HEK293 (cell line): ENCODE measurements at regions not wholly inside any gene's neighbourhood (a gene's known extent, or its start where the extent isn't known, plus 50 kb on each side); places are given as distances from the start of the nearest gene placed in this dataset.

Experiments used
- CTCF ChIA-PET: fragments of 350-600 bp; formaldehyde crosslinking; extraction: SDS; loops from one replicate; lab custom pipeline; 2021; ENCODE audit warnings: antibody characterized with exemption; lab: Yijun Ruan, JAX
- POLR2A ChIA-PET: fragments of 300-600 bp; formaldehyde crosslinking; extraction: SDS; loops from one replicate; lab custom pipeline; 2020; ENCODE audit warnings: antibody characterized with exemption, inconsistent platforms; lab: Yijun Ruan, JAX
- H3K27ac ChIP-seq: fragments of 200-500 bp; sonication (Bioruptor generic); 2 replicates; pipeline ENCODE4 v1.5.1; 2014; ENCODE audit warnings: low read depth, low read length, control low read depth, inconsistent platforms; ENCODE audit errors: extremely low read depth
- H3K36me3 ChIP-seq, 2 experiments: fragments of 200-500 bp in 1 of 2; sonication (Bioruptor generic) in 1 of 2; 1 replicate in 1 of 2; 2 replicates in 1 of 2; pipeline ENCODE4 v1.5.1; 2014 to 2017; ENCODE audit warnings: inconsistent platforms in 2 of 2, low read length in 2 of 2; ENCODE audit not compliant: control insufficient read depth in 2 of 2, insufficient read depth in 1 of 2
- H3K4me1 ChIP-seq: fragments of 200-500 bp; sonication (Bioruptor generic); 2 replicates; pipeline ENCODE4 v1.5.1; 2014; ENCODE audit warnings: mild to moderate bottlenecking, low read length, inconsistent platforms; ENCODE audit not compliant: control insufficient read depth, insufficient read depth
- H3K4me3 ChIP-seq: 2 replicates; pipeline ENCODE4 v1.5.1; 2011; ENCODE audit warnings: low read depth, mild to moderate bottlenecking, control low read depth, low read length, moderate library complexity
- H3K9me3 ChIP-seq: fragments of 200-500 bp; sonication (Bioruptor generic); 2 replicates; pipeline ENCODE4 v1.5.1; 2014; ENCODE audit warnings: low read depth, low read length, inconsistent platforms; ENCODE audit not compliant: control insufficient read depth, insufficient read depth
- BCL11A ChIP-seq: fragments of 450-650 bp; formaldehyde crosslinking; IDR thresholded peaks from 2 replicates; pipeline ENCODE4 v1.5.1; 2016; ENCODE audit warnings: low read depth, missing biosample characterization, missing genetic modification characterization
- CTCF ChIP-seq: fragments of 450-650 bp; formaldehyde crosslinking; IDR thresholded peaks from 2 replicates; pipeline ENCODE4 v1.5.1; 2016; ENCODE audit warnings: missing biosample characterization, missing genetic modification characterization
- GLIS2 ChIP-seq: fragments of 450-650 bp; formaldehyde crosslinking; IDR thresholded peaks from 2 replicates; pipeline ENCODE4 v1.5.1; 2016; ENCODE audit warnings: missing biosample characterization, missing genetic modification characterization
- KLF17 ChIP-seq: fragments of 450-650 bp; formaldehyde crosslinking; IDR thresholded peaks from 2 replicates; pipeline ENCODE4 v1.5.1; 2016; ENCODE audit warnings: missing biosample characterization, missing genetic modification characterization
- MYNN ChIP-seq: fragments of 450-650 bp; formaldehyde crosslinking; IDR thresholded peaks from 2 replicates; pipeline ENCODE4 v1.5.1; 2016; ENCODE audit warnings: missing biosample characterization, missing genetic modification characterization, borderline replicate concordance
- OSR2 ChIP-seq: fragments of 450-650 bp; formaldehyde crosslinking; IDR thresholded peaks from 2 replicates; pipeline ENCODE4 v1.5.1; 2016; ENCODE audit warnings: missing biosample characterization, missing genetic modification characterization
- SCRT1 ChIP-seq: fragments of 450-650 bp; formaldehyde crosslinking; IDR thresholded peaks from 2 replicates; pipeline ENCODE4 v1.5.1; 2016; ENCODE audit warnings: missing biosample characterization, missing genetic modification characterization, borderline replicate concordance
- SP3 ChIP-seq: fragments of 450-650 bp; formaldehyde crosslinking; IDR thresholded peaks from 2 replicates; pipeline ENCODE4 v1.5.1; 2016; ENCODE audit warnings: missing biosample characterization, missing genetic modification characterization
- SP7 ChIP-seq: fragments of 450-650 bp; formaldehyde crosslinking; IDR thresholded peaks from 2 replicates; pipeline ENCODE4 v1.5.1; 2016; ENCODE audit warnings: missing biosample characterization, missing genetic modification characterization
- YY1 ChIP-seq: fragments of 450-650 bp; formaldehyde crosslinking; IDR thresholded peaks from 2 replicates; pipeline ENCODE4 v1.5.1; 2018; ENCODE audit warnings: missing biosample characterization, missing genetic modification characterization
- ZBTB17 ChIP-seq: fragments of 450-650 bp; formaldehyde crosslinking; IDR thresholded peaks from 2 replicates; pipeline ENCODE4 v1.5.1; 2016; ENCODE audit warnings: missing biosample characterization, missing genetic modification characterization
- ZBTB21 ChIP-seq: fragments of 450-650 bp; formaldehyde crosslinking; IDR thresholded peaks from 2 replicates; pipeline ENCODE4 v1.5.1; 2017; ENCODE audit warnings: missing biosample characterization, missing genetic modification characterization
- ZBTB6 ChIP-seq: fragments of 450-650 bp; formaldehyde crosslinking; IDR thresholded peaks from 2 replicates; pipeline ENCODE4 v1.5.1; 2017; ENCODE audit warnings: missing biosample characterization, missing genetic modification characterization
- ZFP37 ChIP-seq: fragments of 450-650 bp; formaldehyde crosslinking; IDR thresholded peaks from 2 replicates; pipeline ENCODE4 v1.5.1; 2016; ENCODE audit warnings: missing biosample characterization, missing genetic modification characterization
- ZFP41 ChIP-seq: fragments of 450-650 bp; formaldehyde crosslinking; IDR thresholded peaks from 2 replicates; pipeline ENCODE4 v1.5.1; 2016; ENCODE audit warnings: missing biosample characterization, missing genetic modification characterization, borderline replicate concordance
- ZNF140 ChIP-seq: fragments of 450-650 bp; formaldehyde crosslinking; IDR thresholded peaks from 2 replicates; pipeline ENCODE4 v1.5.1; 2016; ENCODE audit warnings: missing biosample characterization, missing genetic modification characterization
- ZNF155 ChIP-seq: fragments of 450-650 bp; formaldehyde crosslinking; IDR thresholded peaks from 2 replicates; pipeline ENCODE4 v1.5.1; 2016; ENCODE audit warnings: missing biosample characterization, missing genetic modification characterization
- ZNF175 ChIP-seq: fragments of 450-650 bp; formaldehyde crosslinking; IDR thresholded peaks from 2 replicates; pipeline ENCODE4 v1.5.1; 2016; ENCODE audit warnings: missing biosample characterization, missing genetic modification characterization
- ZNF214 ChIP-seq: fragments of 450-650 bp; formaldehyde crosslinking; IDR thresholded peaks from 2 replicates; pipeline ENCODE4 v1.5.1; 2017; ENCODE audit warnings: missing biosample characterization, mild to moderate bottlenecking, missing genetic modification characterization, borderline replicate concordance
- ZNF292 ChIP-seq: fragments of 450-650 bp; formaldehyde crosslinking; IDR thresholded peaks from 2 replicates; pipeline ENCODE4 v1.5.1; 2016; ENCODE audit warnings: low read depth, missing biosample characterization, missing genetic modification characterization, borderline replicate concordance
- ZNF324 ChIP-seq: fragments of 450-650 bp; formaldehyde crosslinking; IDR thresholded peaks from 2 replicates; pipeline ENCODE4 v1.5.1; 2016; ENCODE audit warnings: missing biosample characterization, missing genetic modification characterization
- ZNF433 ChIP-seq: fragments of 450-650 bp; formaldehyde crosslinking; IDR thresholded peaks from 2 replicates; pipeline ENCODE4 v1.5.1; 2016; ENCODE audit warnings: missing biosample characterization, missing genetic modification characterization, low read depth
- ZNF473 ChIP-seq: fragments of 450-650 bp; formaldehyde crosslinking; IDR thresholded peaks from 2 replicates; pipeline ENCODE4 v1.5.1; 2017; ENCODE audit warnings: missing biosample characterization, missing genetic modification characterization
- ZNF48 ChIP-seq: fragments of 450-650 bp; formaldehyde crosslinking; IDR thresholded peaks from 2 replicates; pipeline ENCODE4 v1.5.1; 2016; ENCODE audit warnings: missing biosample characterization, missing genetic modification characterization
- ZNF529 ChIP-seq: fragments of 450-650 bp; formaldehyde crosslinking; IDR thresholded peaks from 2 replicates; pipeline ENCODE4 v1.5.1; 2017; ENCODE audit warnings: missing genetic modification characterization, missing biosample characterization; ENCODE audit not compliant: insufficient replicate concordance
- ZNF530 ChIP-seq: fragments of 450-650 bp; formaldehyde crosslinking; IDR thresholded peaks from 2 replicates; pipeline ENCODE4 v1.5.1; 2016; ENCODE audit warnings: low read depth, missing biosample characterization, missing genetic modification characterization
- ZNF555 ChIP-seq: fragments of 450-650 bp; formaldehyde crosslinking; conservative IDR thresholded peaks from 2 replicates; pipeline ENCODE4 v1.5.1; 2017; ENCODE audit warnings: missing biosample characterization, mild to moderate bottlenecking, missing genetic modification characterization, inconsistent platforms
- ZNF561 ChIP-seq: fragments of 450-650 bp; IDR thresholded peaks from 2 replicates; pipeline ENCODE4 v1.5.1; 2018; ENCODE audit warnings: missing biosample characterization, missing genetic modification characterization, borderline replicate concordance
- ZNF677 ChIP-seq: fragments of 450-650 bp; IDR thresholded peaks from 2 replicates; pipeline ENCODE4 v1.5.0; 2018; ENCODE audit warnings: missing biosample characterization, mild to moderate bottlenecking, missing genetic modification characterization, moderate library complexity
- ZNF785 ChIP-seq: fragments of 450-650 bp; formaldehyde crosslinking; IDR thresholded peaks from 2 replicates; pipeline ENCODE4 v1.5.1; 2016; ENCODE audit warnings: missing biosample characterization, missing genetic modification characterization
- ZNF791 ChIP-seq: fragments of 450-650 bp; formaldehyde crosslinking; IDR thresholded peaks from 2 replicates; pipeline ENCODE4 v1.5.1; 2016; ENCODE audit warnings: missing biosample characterization, missing genetic modification characterization
- ZSCAN5A ChIP-seq: fragments of 450-650 bp; formaldehyde crosslinking; IDR thresholded peaks from 2 replicates; pipeline ENCODE4 v1.5.1; 2016; ENCODE audit warnings: missing biosample characterization, missing genetic modification characterization

- no peak overlapping the region for H3K27ac ChIP-seq
- H3K9me3 ChIP-seq, result no peaks in the 10 kb centered on the region
- H3K4me3 ChIP-seq, result no peak overlapping the region
- POLR2A ChIA-PET, result no interaction called here
- CTCF ChIA-PET, result interaction anchor here (0.6 kb wide), 1 partner anchor 71 kb away, joined by 4 read pairs; no protein-coding TSS in a partner anchor
- H3K4me1 ChIP-seq, result no peaks in the 10 kb centered on the region; the same call in 1 of the 2 replicates
- TF ChIP-seq ZNF677, result no peak
- no peak for TF ChIP-seq SCRT1 (tag by site-specific recombination)
- TF ChIP-seq ZNF530 (tag by site-specific recombination), result no peak
- TF ChIP-seq GLIS2 (tag by site-specific recombination), result no peak
- no peak for TF ChIP-seq ZBTB6 (tag by site-specific recombination)
- TF ChIP-seq ZNF214 (tag by site-specific recombination), result no peak
- TF ChIP-seq SP3, result no peak
- no peak for TF ChIP-seq BCL11A (tag by site-specific recombination)
- no peak for TF ChIP-seq ZNF473 (tag by site-specific recombination)
- TF ChIP-seq YY1 (tag by site-specific recombination), result no peak
- no peak for TF ChIP-seq ZNF785 (tag by site-specific recombination)
- TF ChIP-seq ZNF175 (tag by site-specific recombination), result no peak
- no peak for TF ChIP-seq ZNF292 (tag by site-specific recombination)
- TF ChIP-seq ZNF324 (tag by site-specific recombination), result no peak
- TF ChIP-seq ZBTB21, result no peak
- no peak for TF ChIP-seq ZFP37
- no peaks in the 10 kb centered on the region for H3K36me3 ChIP-seq
These were observed 272.8 kb upstream of the EPHA5 start for GRCh38 chr4:65943076-65943475.

- no peaks in the 10 kb centered on the region for H3K4me1 ChIP-seq
- TF ChIP-seq ZFP41 (tag by site-specific recombination) (no peak), KLF17 (no peak), ZNF140 (tag by site-specific recombination) (no peak), ZNF175 (tag by site-specific recombination) (no peak), ZNF529 (tag by site-specific recombination) (no peak), ZNF473 (tag by site-specific recombination) (no peak), ZNF791 (tag by site-specific recombination) (no peak), ZBTB17 (tag by site-specific recombination) (no peak), MYNN (tag by site-specific recombination) (no peak), GLIS2 (tag by site-specific recombination) (no peak), SP7 (tag by site-specific recombination) (no peak), ZNF155 (no peak), CTCF (tag by site-specific recombination) (no peak), ZNF48 (tag by site-specific recombination) (no peak), OSR2 (no peak), ZNF555 (tag by site-specific recombination) (no peak), ZNF433 (tag by site-specific recombination) (no peak), ZNF561 (tag by site-specific recombination) (no peak), ZSCAN5A (tag by site-specific recombination) (no peak)
- no peaks in the 10 kb centered on the region for H3K36me3 ChIP-seq
- ChIA-PET POLR2A (no interaction called here), CTCF (no interaction called here)
- no peak overlapping the region for H3K4me3 ChIP-seq
- no peaks in the 10 kb centered on the region for H3K9me3 ChIP-seq
- no peak overlapping the region for H3K27ac ChIP-seq
These were observed 254.6 kb upstream of the EPHA5 start for GRCh38 chr4:65924843-65925242.
